Memory B cell (primary cell): ENCODE measurements at regions not wholly inside any gene's neighbourhood (a gene's known extent, or its start where the extent isn't known, plus 50 kb on each side); places are given as distances from the start of the nearest gene placed in this dataset.
"Not testable (repeated sequence)": the region's sequence is repeated elsewhere in the genome, so short reads cannot be mapped to it uniquely, and the experiment has no call there.

Experiments used
- ATAC-seq: fragments of 150-1000 bp; cut with Tn5 transposase; 2 replicates; pipeline ENCODE4 v1.10.0; 2021; ENCODE audit warnings: low read depth, mild to moderate bottlenecking, moderate library complexity
- DNase-seq, 2 donors: peaks; one replicate each; pipeline ENCODE4 v3.0.0; 2022; ENCODE audit warnings: low spot score in 2 of 2
- H3K27ac Mint-ChIP-seq: one replicate; pipeline ENCODE4 v1.8.0; 2022; ENCODE audit warnings: mild to moderate bottlenecking, moderate library complexity, mixed read lengths
- H3K27me3 Mint-ChIP-seq: one replicate; pipeline ENCODE4 v1.8.0; 2022; ENCODE audit warnings: mixed read lengths
- H3K36me3 Mint-ChIP-seq: one replicate; pipeline ENCODE4 v1.8.0; 2022; ENCODE audit warnings: mild to moderate bottlenecking, mixed read lengths
- H3K4me1 Mint-ChIP-seq: one replicate; pipeline ENCODE4 v1.8.0; 2022; ENCODE audit warnings: mixed read lengths
- H3K4me3 Mint-ChIP-seq: one replicate; pipeline ENCODE4 v1.8.0; 2022; ENCODE audit warnings: mild to moderate bottlenecking, moderate library complexity, mixed read lengths
- H3K9me3 Mint-ChIP-seq: one replicate; pipeline ENCODE4 v1.8.0; 2022; ENCODE audit warnings: mixed read lengths

DNA sequence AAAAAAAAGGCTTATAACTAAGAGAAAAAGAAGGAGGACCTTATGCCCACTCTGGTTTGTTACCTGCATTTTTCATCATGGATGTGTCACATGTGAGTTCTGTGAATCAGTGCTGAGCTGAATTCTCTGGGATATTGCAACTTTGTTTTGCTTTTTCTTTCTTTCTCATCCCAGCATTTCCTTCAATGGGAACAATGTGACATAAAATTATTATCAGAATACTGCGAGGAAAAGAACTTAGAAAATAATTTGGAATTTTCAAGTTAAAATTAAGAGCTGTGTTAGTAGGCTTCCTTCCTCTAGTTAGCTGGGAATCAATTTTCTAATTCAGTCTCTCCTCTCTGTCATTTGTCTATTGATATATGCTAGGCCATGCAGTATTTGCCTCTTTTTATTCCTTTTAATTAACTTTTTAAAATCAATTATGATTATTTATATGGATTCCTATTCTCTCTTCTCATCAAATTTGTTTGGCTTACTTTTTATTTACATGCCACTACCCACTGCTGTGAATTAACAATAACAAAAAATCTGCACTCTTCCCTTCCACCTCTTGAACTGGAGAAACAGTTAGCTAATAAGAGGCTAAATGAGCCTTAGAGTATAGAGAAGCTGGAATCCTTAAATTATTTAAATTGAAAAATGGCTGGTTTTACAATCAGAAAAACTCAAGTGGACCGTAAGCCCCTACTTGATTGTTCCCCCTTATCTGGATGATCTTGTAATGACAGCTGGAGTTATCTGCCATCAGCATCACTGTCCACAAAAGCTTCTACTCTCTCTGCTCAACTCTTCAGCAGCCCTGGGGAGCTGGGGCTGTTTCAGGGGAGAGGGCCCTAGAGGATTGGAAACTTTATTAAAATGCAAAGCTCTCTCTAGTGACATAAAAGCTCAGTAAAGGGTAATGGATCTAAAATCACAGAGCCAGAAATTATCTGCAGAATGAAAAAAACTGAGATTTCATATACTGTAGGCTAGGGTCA lies 95.3 kb upstream of the SOX2 start:
- Mint-ChIP-seq H3K27ac (no peak overlapping the region), H3K9me3 (no peaks in the 10 kb centered on the region), H3K36me3 (no peaks in the 10 kb centered on the region), H3K27me3 (peaks cover 1% of the 10 kb centered on the region), H3K4me1 (no peaks in the 10 kb centered on the region), H3K4me3 (no peak overlapping the region)
- no peak for ATAC-seq
- DNase-seq, result no peak

DNA sequence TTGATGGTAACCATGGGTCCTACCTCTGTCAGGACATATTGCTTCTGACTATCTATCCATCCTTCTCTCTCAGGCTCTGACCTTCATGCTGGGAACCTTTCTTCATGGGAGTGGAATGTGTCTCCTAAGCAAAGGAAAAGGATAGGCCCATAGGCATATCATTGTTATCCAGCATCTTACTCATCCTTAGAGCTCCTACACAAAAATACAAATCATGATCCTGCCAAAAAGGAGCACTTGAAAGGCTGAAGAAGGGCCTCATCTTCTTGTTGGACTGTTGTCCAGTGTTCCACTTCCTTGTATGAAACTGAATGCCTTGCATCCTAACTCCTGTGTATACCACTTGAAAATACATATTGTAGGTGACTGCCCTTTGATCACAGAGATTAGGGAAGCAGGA lies 96.1 kb upstream of the SOX2 start:
- Mint-ChIP-seq H3K36me3 (no peaks in the 10 kb centered on the region), H3K4me3 (no peak overlapping the region), H3K9me3 (no peaks in the 10 kb centered on the region), H3K4me1 (no peaks in the 10 kb centered on the region), H3K27ac (no peak overlapping the region), H3K27me3 (peaks cover 1% of the 10 kb centered on the region)
- DNase-seq (no peak), ATAC-seq (no peak)

DNA sequence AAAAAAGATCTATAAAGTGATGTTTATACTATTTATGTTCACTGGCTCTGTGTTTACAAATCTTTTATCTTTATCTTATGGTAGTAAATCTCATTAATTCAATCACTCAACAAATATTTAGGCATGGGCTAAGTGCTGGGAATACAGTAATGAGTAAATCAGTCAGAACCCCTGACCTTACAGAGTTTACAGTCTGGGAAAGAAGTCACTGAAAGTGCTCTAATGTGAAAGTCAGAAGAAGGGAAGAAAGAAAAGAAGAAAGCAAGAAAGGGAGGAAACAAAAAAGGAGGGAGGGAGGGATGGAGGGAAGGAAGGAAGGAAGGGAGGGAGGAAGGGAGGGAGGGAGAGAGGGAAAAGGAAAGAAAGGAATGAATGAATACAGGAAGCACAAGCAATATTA lies 96.8 kb upstream of the SOX2 start:
- Mint-ChIP-seq H3K36me3 (no peaks in the 10 kb centered on the region), H3K4me3 (no peak overlapping the region), H3K27me3 (peaks cover 1% of the 10 kb centered on the region), H3K4me1 (no peaks in the 10 kb centered on the region), H3K9me3 (no peaks in the 10 kb centered on the region), H3K27ac (no peak overlapping the region)
- DNase-seq (no peak), ATAC-seq (no peak)

DNA sequence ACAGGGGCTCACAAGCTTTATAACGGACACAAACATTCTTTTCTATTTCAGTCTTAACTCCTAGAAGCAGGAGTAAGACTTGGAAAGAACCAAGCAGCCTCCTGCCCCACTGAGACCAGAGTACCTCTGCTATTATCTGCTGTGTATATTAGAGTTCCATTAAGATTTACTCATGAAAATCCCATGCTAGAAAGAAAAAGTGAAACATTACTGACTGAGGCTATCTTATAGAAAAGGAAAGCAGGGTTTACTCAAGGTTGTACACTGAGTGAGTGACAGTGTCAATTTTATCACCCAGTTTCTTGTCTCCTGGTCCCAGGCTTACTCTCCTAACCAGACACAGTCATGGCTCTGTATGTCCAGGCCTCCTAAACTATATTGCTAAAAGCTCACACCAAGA lies 97.9 kb upstream of the SOX2 start:
- Mint-ChIP-seq H3K9me3 (no peaks in the 10 kb centered on the region), H3K36me3 (no peaks in the 10 kb centered on the region)

DNA sequence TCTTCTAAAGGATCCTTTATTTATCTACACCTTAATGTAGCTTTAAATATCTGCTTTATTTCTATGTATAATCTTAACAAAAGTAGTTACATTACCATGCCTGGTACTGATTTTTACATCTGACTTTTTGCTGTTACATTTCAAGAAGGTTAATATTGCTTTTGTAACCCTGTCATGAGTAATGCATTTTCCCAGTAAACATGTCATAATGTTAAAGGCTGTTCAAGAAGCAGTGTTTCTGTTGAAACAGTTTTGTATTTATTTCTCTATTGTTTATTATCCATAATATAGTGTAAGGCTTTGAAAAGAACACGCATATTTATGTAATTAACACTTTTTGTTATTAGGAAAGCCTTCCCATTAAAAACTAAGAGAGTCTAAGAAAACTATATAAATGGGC lies 98.5 kb upstream of the SOX2 start:
- H3K27ac Mint-ChIP-seq, result no peak overlapping the region
- no peaks in the 10 kb centered on the region for H3K36me3 Mint-ChIP-seq
- H3K9me3 Mint-ChIP-seq, result no peaks in the 10 kb centered on the region
- no peaks in the 10 kb centered on the region for H3K4me1 Mint-ChIP-seq
- no peak overlapping the region for H3K4me3 Mint-ChIP-seq
- DNase-seq (no peak), ATAC-seq (no peak)
- H3K27me3 Mint-ChIP-seq, result peaks cover 1% of the 10 kb centered on the region

More for the DNA sequence above, 97.9 kb upstream of the SOX2 start:
- H3K27ac Mint-ChIP-seq, result no peak overlapping the region
- H3K4me3 Mint-ChIP-seq, result no peak overlapping the region
- ATAC-seq, result no peak
- DNase-seq, result no peak
- peaks cover 1% of the 10 kb centered on the region for H3K27me3 Mint-ChIP-seq
- H3K4me1 Mint-ChIP-seq, result no peaks in the 10 kb centered on the region

DNA sequence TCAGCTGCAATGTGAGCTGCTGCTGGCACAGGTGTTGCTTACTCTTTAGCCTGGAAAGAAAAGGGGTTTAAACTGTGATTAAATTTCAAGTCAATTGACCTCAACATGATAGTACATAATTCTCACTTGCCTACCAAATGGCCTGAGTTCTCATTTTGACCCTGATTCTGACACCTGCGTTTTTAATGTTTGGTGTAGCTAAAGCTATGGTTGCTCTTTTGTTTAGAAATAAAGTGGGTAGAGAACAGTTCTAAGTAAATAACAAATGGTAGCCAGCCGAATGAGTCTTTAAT lies 100.8 kb upstream of the SOX2 start:
- DNase-seq, result no peak
- Mint-ChIP-seq H3K4me1 (no peaks in the 10 kb centered on the region), H3K27ac (no peak overlapping the region), H3K4me3 (no peak overlapping the region), H3K27me3 (peaks cover 1% of the 10 kb centered on the region), H3K9me3 (no peaks in the 10 kb centered on the region), H3K36me3 (no peaks in the 10 kb centered on the region)
- ATAC-seq, result no peak

DNA sequence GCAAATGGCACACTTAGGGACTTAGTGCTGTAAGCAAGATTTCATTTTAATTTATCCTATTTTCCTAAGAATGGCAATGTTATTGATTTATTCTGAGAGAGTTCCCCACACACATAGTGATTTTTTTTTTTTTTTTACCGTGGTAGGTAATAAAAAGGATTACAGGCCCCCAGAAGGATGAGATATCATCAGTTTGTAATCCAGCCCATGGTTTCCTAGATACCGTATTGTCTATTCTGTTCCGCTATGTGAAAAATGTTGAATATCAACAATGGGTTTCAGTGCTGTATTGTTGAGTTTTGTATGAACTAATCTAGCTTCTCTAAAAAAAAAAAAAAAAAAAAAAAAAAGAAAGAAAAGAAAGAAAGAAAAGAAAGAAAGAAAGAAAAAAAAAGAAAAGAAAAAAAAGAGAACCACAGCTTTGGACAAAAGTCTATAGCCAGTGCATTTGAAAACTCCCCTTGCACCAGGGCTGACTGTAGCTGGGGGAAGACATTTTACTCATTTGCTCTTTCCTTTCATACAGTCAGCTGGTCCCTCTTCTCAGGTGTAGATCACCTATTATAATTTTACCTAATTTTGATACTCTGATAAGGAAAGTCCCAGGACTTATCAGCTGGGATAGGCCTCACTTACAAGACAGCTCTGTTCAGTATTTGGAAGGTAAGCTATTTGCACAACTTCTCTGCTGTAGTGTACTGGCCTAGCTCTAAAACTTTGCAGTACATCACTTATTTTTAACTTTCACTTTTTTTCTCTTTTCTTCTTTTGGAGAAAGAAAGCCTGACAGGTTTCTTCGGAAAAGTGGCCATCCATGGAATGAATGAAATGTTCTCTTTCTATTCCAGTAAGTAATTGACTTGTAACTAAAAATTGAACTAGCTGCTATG lies 101.4 kb upstream of the SOX2 start:
- no peak for DNase-seq
- Mint-ChIP-seq H3K4me3 (no peak overlapping the region), H3K27me3 (peaks cover 1% of the 10 kb centered on the region), H3K9me3 (no peaks in the 10 kb centered on the region), H3K27ac (no peak overlapping the region), H3K4me1 (no peaks in the 10 kb centered on the region), H3K36me3 (no peaks in the 10 kb centered on the region)
- no peak for ATAC-seq

DNA sequence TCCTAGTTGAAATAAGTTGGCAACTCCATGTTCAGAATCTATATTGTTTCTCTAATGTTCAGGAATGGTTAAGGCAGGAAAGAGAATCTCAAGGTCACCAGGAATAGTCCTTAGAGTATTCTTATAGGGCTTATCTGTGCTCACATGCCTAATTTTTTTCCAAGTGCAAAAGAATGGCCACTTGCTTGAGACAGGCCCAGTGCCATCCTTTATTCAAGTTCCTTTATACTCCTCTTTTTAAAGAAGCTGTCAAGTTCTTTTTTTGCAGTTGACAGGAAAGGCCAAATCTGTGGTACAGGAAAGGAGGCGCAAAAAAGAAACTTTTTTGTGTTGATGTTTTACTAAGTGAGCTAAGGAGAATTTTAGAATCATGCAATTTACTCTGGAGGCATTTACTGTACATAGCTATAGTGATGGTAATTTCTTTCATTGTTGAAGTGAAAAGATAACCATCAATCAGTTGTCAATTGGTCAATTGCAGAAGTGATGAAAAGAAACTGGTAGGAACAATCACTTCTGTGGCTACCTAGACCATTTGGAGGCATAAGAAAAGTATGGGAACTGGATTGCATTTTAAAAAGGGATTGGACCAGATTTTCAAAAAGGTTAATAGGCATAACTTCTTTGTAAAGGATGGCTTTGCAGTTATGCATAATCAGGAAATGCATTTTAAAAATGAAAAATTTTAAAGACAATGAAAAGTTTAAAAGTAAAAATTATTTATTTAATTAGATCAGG lies 102.5 kb upstream of the SOX2 start:
- Mint-ChIP-seq H3K9me3 (no peaks in the 10 kb centered on the region), H3K36me3 (no peaks in the 10 kb centered on the region), H3K27ac (no peak overlapping the region), H3K27me3 (no peaks in the 10 kb centered on the region), H3K4me1 (no peaks in the 10 kb centered on the region), H3K4me3 (no peak overlapping the region)
- ATAC-seq (no peak), DNase-seq (no peak)

DNA sequence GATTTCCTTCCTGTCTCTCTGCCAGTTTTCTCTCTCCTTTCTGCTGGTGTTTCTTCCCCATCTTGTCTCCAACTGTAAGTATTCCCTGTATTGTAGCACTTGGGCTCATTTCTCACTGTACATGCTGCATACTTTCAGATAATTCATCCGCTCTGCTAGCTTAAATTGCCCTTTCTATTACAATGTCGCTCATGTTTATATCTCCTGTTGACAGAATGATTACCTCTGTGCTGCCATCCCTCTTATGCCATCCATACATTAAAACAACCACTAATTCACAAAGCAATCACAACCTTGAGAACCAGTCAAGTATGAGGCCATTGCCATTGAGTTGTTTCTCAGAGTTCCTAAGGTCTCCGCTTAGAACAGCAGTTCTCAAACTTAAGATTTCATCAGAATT lies 107.5 kb upstream of the SOX2 start:
- ATAC-seq, result no peak

DNA sequence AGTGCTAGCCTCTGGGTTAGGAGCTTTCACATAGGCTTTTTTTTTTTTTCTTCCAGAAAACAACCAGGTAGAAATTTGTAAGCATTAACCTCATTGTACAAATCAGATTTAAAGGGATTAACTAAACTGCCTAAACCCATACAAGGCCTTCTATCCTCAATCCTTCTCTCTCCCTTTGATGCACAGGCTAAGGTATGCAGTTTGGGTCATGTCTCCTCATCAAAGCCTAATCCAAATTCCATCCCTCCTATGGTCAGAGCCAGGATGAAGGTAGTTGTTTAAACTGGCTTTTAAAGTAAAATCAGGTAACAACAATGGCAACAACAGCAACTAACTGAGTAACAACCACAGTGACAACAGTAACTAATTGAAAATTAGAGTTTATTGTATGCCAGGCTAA lies 115.6 kb upstream of the SOX2 start:
- Mint-ChIP-seq H3K27ac (no peak overlapping the region), H3K27me3 (no peaks in the 10 kb centered on the region), H3K36me3 (no peaks in the 10 kb centered on the region), H3K9me3 (peaks cover 10% of the 10 kb centered on the region), H3K4me1 (no peaks in the 10 kb centered on the region), H3K4me3 (no peak overlapping the region)
- no peak for DNase-seq
- no peak for ATAC-seq

More for the DNA sequence above, 107.5 kb upstream of the SOX2 start:
- H3K9me3 Mint-ChIP-seq, result peaks cover 4% of the 10 kb centered on the region
- H3K4me1 Mint-ChIP-seq, result no peaks in the 10 kb centered on the region
- DNase-seq, result no peak
- H3K27me3 Mint-ChIP-seq, result no peaks in the 10 kb centered on the region
- H3K4me3 Mint-ChIP-seq, result no peak overlapping the region
- H3K27ac Mint-ChIP-seq, result no peak overlapping the region
- no peaks in the 10 kb centered on the region for H3K36me3 Mint-ChIP-seq

DNA sequence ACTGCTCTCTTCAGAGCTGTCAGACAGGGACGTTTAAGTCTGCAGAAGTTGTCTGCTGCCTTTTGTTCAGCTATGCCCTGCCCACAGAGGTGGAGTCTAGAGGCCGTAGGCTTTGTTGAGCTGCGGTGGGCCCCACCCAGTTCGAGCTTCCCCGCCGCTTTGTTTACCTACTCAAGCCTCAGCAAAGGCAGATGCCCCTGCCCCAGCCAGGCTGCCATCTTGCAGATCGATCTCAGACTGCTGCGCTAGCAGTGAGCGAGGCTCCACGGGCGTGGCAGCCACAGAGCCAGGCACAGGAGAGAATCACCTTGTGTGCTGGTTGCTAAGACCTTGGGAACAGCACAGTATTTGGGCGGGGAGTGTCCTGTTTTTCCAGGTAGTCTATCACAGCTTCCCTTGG lies 120.8 kb upstream of the SOX2 start:
- not testable (repeated sequence) for H3K27me3 Mint-ChIP-seq, ATAC-seq, H3K4me1 Mint-ChIP-seq, H3K27ac Mint-ChIP-seq, H3K4me3 Mint-ChIP-seq, H3K36me3 Mint-ChIP-seq, DNase-seq
- H3K9me3 Mint-ChIP-seq, result peaks cover 14% of the 10 kb centered on the region

DNA sequence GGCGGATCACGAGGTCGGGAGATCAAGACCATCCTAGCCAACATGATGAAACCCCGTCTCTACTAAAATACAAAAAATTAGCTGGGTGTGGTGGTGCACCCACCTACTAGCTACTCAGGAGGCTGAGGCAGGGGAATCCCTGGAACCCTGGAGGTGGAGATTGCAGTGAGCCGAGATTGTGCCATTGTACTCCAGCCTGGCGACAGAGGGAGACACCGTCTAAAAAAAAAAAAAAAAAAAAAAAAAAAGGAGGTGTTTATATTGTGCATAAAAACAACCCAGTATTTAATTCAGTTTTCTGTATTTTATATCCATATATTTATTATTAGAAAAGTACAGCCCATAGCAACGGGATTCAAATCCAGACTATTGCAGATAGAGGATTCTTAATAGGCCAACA lies 129.1 kb upstream of the SOX2 start:
- Mint-ChIP-seq H3K4me1 (no peaks in the 10 kb centered on the region), H3K9me3 (no peaks in the 10 kb centered on the region), H3K36me3 (no peaks in the 10 kb centered on the region), H3K27me3 (no peaks in the 10 kb centered on the region), H3K4me3 (no peak overlapping the region), H3K27ac (no peak overlapping the region)
- DNase-seq (no peak), ATAC-seq (no peak)

DNA sequence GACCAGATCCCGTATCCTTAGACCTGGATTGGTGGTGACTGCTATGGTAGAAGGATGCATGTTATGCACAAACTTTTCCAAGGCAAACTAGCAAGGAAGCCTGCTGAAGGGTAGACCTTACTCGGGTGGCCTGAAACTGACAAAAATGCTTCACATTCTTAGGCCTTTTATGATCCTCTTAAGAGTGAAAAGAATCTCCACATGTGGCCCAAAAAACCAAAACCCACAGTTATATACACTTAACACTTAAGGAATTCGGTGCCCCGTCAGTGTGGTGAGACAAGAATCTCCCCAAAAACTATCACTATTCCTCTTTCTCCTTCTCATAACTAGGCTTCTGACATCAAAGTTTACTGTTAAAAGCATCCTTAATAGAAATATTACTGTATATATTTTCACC lies 130.1 kb upstream of the SOX2 start:
- Mint-ChIP-seq H3K9me3 (no peaks in the 10 kb centered on the region), H3K4me3 (no peak overlapping the region)
- ATAC-seq, result no peak

DNA sequence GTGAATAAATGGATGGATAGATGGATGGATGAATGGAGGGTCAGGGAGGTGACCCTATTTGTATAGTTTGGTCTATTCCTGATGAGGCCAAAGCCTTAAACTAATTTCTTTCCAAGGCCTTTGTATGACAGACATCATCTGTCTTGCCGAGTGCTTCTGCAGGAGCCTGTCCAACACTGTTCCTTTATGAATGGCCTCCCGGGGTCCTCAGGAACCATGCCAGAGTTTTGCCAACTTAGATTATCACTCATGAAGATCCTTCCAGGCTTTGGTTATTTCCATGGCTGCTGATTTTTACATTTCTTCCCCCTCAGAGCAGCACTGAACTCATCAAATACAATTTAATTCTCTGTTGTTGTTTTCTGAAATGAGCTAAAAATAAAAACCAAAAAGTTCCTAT lies 133.0 kb upstream of the SOX2 start:
- DNase-seq (no peak), ATAC-seq (no peak)
- no peak overlapping the region for H3K27ac Mint-ChIP-seq
- no peak overlapping the region for H3K4me3 Mint-ChIP-seq
- H3K9me3 Mint-ChIP-seq, result no peaks in the 10 kb centered on the region
- no peaks in the 10 kb centered on the region for H3K36me3 Mint-ChIP-seq
- H3K27me3 Mint-ChIP-seq, result no peaks in the 10 kb centered on the region
- H3K4me1 Mint-ChIP-seq, result no peaks in the 10 kb centered on the region

More for the DNA sequence above, 130.1 kb upstream of the SOX2 start:
- Mint-ChIP-seq H3K27me3 (no peaks in the 10 kb centered on the region), H3K4me1 (no peaks in the 10 kb centered on the region), H3K36me3 (no peaks in the 10 kb centered on the region), H3K27ac (no peak overlapping the region)
- no peak for DNase-seq
